Activated CD4-positive, alpha-beta T cell treated with anti-CD3 and anti-CD28 coated beads for 4 hours (primary cell): ENCODE measurements at regions not wholly inside any gene's neighbourhood (a gene's known extent, or its start where the extent isn't known, plus 50 kb on each side); places are given as distances from the start of the nearest gene placed in this dataset.

Experiments used
- DNase-seq, 2 donors: peaks; one replicate each; pipeline ENCODE4 v3.0.0-alpha.2; 2020

- no peak for DNase-seq
These were observed 242.9 kb upstream of the CXCL12 start for GRCh38 chr10:44627591-44628354.

GRCh38 chr10:44628921-44629320, 244.0 kb upstream of the CXCL12 start:
- no peak for DNase-seq

- DNase-seq, result no peak
These were observed 250.3 kb upstream of the CXCL12 start for GRCh38 chr10:44635176-44635575.

- no peak for DNase-seq
These were observed 251.7 kb upstream of the CXCL12 start for GRCh38 chr10:44636625-44637024.

GRCh38 chr10:44640429-44640828, 255.5 kb upstream of the CXCL12 start:
- DNase-seq, result no peak

- no peak for DNase-seq
These were observed 262.6 kb upstream of the CXCL12 start for GRCh38 chr10:44647473-44647872.

- no peak for DNase-seq
These were observed 263.1 kb upstream of the CXCL12 start for GRCh38 chr10:44647877-44648542.

GRCh38 chr10:44650691-44651661, 260.2 kb upstream of the TMEM72 start:
- no peak for DNase-seq

GRCh38 chr10:44651834-44652233, 259.3 kb upstream of the TMEM72 start:
- DNase-seq, result no peak

GRCh38 chr10:44659320-44659719, 251.8 kb upstream of the TMEM72 start:
- no peak for DNase-seq

- DNase-seq, result no peak
These were observed 250.9 kb upstream of the TMEM72 start for GRCh38 chr10:44660271-44660670.

- DNase-seq, result no peak
These were observed 249.1 kb upstream of the TMEM72 start for GRCh38 chr10:44662051-44662450.

- no peak for DNase-seq
These were observed 242.8 kb upstream of the TMEM72 start for GRCh38 chr10:44668336-44668735.

GRCh38 chr10:44671319-44671718, 239.8 kb upstream of the TMEM72 start:
- no peak for DNase-seq

GRCh38 chr10:44673245-44673983, 237.7 kb upstream of the TMEM72 start:
- no peak for DNase-seq

GRCh38 chr10:44674536-44675386, 236.4 kb upstream of the TMEM72 start:
- DNase-seq, result no peak

GRCh38 chr10:44675387-44675874, 235.7 kb upstream of the TMEM72 start:
- no peak for DNase-seq

GRCh38 chr10:44680764-44681163, 230.4 kb upstream of the TMEM72 start:
- DNase-seq, result no peak

GRCh38 chr10:44682507-44682906, 228.6 kb upstream of the TMEM72 start:
- DNase-seq, result no peak

- DNase-seq, result no peak
These were observed 226.5 kb upstream of the TMEM72 start for GRCh38 chr10:44684661-44685060.

GRCh38 chr10:44685220-44685619, 225.9 kb upstream of the TMEM72 start:
- DNase-seq, result no peak
